ENCODE measurements at regions not wholly inside any gene's neighbourhood (a gene's known extent, or its start where the extent isn't known, plus 50 kb on each side); places are given as distances from the start of the nearest gene placed in this dataset.

DNA sequence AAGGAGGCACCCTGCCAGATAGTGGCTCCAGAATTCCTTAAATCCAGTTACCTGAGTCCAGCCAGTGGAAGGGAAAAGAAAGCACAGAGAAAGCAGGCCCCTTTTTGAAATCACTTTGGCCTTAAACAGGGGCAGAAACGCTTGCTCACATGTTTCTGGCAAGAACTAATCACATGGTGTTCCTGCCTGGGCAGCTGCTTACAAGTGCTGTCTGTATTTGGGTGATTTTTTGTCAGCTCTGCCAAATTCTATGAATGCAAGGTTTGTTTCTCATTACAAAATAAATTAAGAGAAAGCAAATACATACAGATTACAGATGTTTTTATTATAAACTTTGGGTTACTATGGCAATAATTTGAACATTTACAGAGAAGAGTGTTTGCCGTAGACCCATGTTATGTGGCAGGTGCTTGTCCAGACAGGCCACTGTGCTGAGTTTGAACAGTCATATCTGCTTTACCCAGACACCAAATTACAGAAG lies 1237.8 kb downstream of the SLITRK5 start:
- Histone ChIP-seq H3K4me1 (ENCODE audit: insufficient read depth, low read length) (no peaks in the 10 kb centered on the region), H3K27me3 (ENCODE audit: insufficient read depth, low read length) (no peaks in the 10 kb centered on the region), H3K27ac (ENCODE audit: low read length) (no peak overlapping the region), H3K36me3 (ENCODE audit: insufficient read depth, low read depth, low read length) (no peaks in the 10 kb centered on the region), H3K9me3 (ENCODE audit: insufficient read depth, low read depth, low read length) (peaks cover 2% of the 10 kb centered on the region; the same call in 1 of the 2 replicates), H3K9ac (ENCODE audit: low read depth, low read length) (no peak overlapping the region), H3K4me3 (ENCODE audit: low read length) (no peak overlapping the region)

GRCh38 chr13:88919970-88920628 lies 1248.9 kb downstream of the SLITRK5 start:
- Histone ChIP-seq H3K4me1 (ENCODE audit: insufficient read depth, low read length) (no peaks in the 10 kb centered on the region), H3K4me3 (ENCODE audit: low read length) (no peak overlapping the region), H3K9me3 (ENCODE audit: insufficient read depth, low read depth, low read length) (no peaks in the 10 kb centered on the region), H3K36me3 (ENCODE audit: insufficient read depth, low read depth, low read length) (no peaks in the 10 kb centered on the region), H3K27ac (ENCODE audit: low read length) (no peak overlapping the region), H3K27me3 (ENCODE audit: insufficient read depth, low read length) (no peaks in the 10 kb centered on the region), H3K9ac (ENCODE audit: low read depth, low read length) (no peak overlapping the region)

GRCh38 chr13:88925954-88926353 lies 1254.8 kb downstream of the SLITRK5 start:
- Histone ChIP-seq H3K27me3 (ENCODE audit: insufficient read depth, low read length) (no peaks in the 10 kb centered on the region), H3K9me3 (ENCODE audit: insufficient read depth, low read depth, low read length) (no peaks in the 10 kb centered on the region), H3K4me3 (ENCODE audit: low read length) (no peak overlapping the region), H3K9ac (ENCODE audit: low read depth, low read length) (no peak overlapping the region), H3K36me3 (ENCODE audit: insufficient read depth, low read depth, low read length) (no peaks in the 10 kb centered on the region), H3K27ac (ENCODE audit: low read length) (no peak overlapping the region), H3K4me1 (ENCODE audit: insufficient read depth, low read length) (no peaks in the 10 kb centered on the region)

- Histone ChIP-seq H3K27ac (ENCODE audit: low read length) (no peak overlapping the region), H3K27me3 (ENCODE audit: insufficient read depth, low read length) (no peaks in the 10 kb centered on the region), H3K4me3 (ENCODE audit: low read length) (no peak overlapping the region), H3K9me3 (ENCODE audit: insufficient read depth, low read depth, low read length) (no peaks in the 10 kb centered on the region), H3K9ac (ENCODE audit: low read depth, low read length) (no peak overlapping the region), H3K36me3 (ENCODE audit: insufficient read depth, low read depth, low read length) (no peaks in the 10 kb centered on the region), H3K4me1 (ENCODE audit: insufficient read depth, low read length) (no peaks in the 10 kb centered on the region)
Observed at GRCh38 chr13:88926890-88927502, 1255.8 kb downstream of the SLITRK5 start.

DNA sequence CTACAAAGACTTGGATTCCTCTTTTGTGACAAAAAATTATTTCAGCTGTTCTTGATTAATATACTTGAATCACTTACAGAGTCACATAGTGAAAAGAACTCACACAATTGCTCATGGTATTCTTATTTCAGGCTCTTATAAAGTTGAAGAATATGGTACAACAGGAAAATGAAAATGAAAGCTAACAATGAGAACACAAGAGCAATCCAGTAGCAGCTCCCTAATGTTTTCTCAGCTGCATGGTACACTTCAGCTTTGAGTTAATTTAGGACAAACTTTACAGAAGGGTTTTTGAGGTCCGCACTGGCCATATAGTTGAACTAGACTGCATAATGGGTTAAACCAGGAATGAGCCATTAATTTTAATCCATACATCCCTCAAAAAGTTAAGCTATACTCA lies 1261.8 kb downstream of the SLITRK5 start:
- no peaks in the 10 kb centered on the region for H3K36me3 ChIP-seq (ENCODE audit: insufficient read depth, low read depth, low read length)
- H3K27me3 ChIP-seq (ENCODE audit: insufficient read depth, low read length), result no peaks in the 10 kb centered on the region
- H3K4me3 ChIP-seq (ENCODE audit: low read length), result no peak overlapping the region
- H3K9ac ChIP-seq (ENCODE audit: low read depth, low read length), result no peak overlapping the region
- no peak overlapping the region for H3K27ac ChIP-seq (ENCODE audit: low read length)
- no peaks in the 10 kb centered on the region for H3K4me1 ChIP-seq (ENCODE audit: insufficient read depth, low read length)
- H3K9me3 ChIP-seq (ENCODE audit: insufficient read depth, low read depth, low read length), result no peaks in the 10 kb centered on the region

- Histone ChIP-seq H3K4me1 (ENCODE audit: insufficient read depth, low read length) (no peaks in the 10 kb centered on the region), H3K4me3 (ENCODE audit: low read length) (no peak overlapping the region), H3K9me3 (ENCODE audit: insufficient read depth, low read depth, low read length) (no peaks in the 10 kb centered on the region), H3K27me3 (ENCODE audit: insufficient read depth, low read length) (no peaks in the 10 kb centered on the region), H3K27ac (ENCODE audit: low read length) (no peak overlapping the region), H3K9ac (ENCODE audit: low read depth, low read length) (no peak overlapping the region), H3K36me3 (ENCODE audit: insufficient read depth, low read depth, low read length) (no peaks in the 10 kb centered on the region)
Observed at GRCh38 chr13:88937384-88937783, 1266.2 kb downstream of the SLITRK5 start.

DNA sequence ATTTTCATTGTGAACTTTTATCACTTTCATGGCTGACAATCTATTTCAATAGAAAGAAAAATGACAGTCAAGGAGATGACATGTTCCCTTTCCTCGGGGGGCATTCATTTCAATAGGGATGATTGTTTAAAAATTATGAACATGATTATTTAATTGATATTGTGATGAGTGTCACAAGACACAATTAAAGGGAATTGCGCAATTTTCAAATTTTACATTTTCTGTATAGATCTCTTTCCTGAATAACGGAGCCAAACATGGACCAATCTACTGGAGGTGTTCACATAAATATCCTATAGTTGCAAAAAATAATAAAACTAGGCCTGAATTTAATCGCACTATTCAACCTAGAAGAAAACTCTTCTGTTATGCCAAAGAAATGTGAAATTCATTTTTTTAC lies 1274.6 kb downstream of the SLITRK5 start:
- H3K27ac ChIP-seq (ENCODE audit: low read length), result no peak overlapping the region
- no peak overlapping the region for H3K9ac ChIP-seq (ENCODE audit: low read depth, low read length)
- no peaks in the 10 kb centered on the region for H3K36me3 ChIP-seq (ENCODE audit: insufficient read depth, low read depth, low read length)
- H3K9me3 ChIP-seq (ENCODE audit: insufficient read depth, low read depth, low read length), result no peaks in the 10 kb centered on the region
- no peaks in the 10 kb centered on the region for H3K4me1 ChIP-seq (ENCODE audit: insufficient read depth, low read length)
- H3K27me3 ChIP-seq (ENCODE audit: insufficient read depth, low read length), result no peaks in the 10 kb centered on the region
- H3K4me3 ChIP-seq (ENCODE audit: low read length), result no peak overlapping the region

- Histone ChIP-seq H3K9me3 (ENCODE audit: insufficient read depth, low read depth, low read length) (no peaks in the 10 kb centered on the region), H3K4me1 (ENCODE audit: insufficient read depth, low read length) (no peaks in the 10 kb centered on the region), H3K27me3 (ENCODE audit: insufficient read depth, low read length) (no peaks in the 10 kb centered on the region), H3K27ac (ENCODE audit: low read length) (no peak overlapping the region), H3K4me3 (ENCODE audit: low read length) (no peak overlapping the region), H3K9ac (ENCODE audit: low read depth, low read length) (no peak overlapping the region), H3K36me3 (ENCODE audit: insufficient read depth, low read depth, low read length) (no peaks in the 10 kb centered on the region)
Observed at GRCh38 chr13:88948501-88948900, 1277.3 kb downstream of the SLITRK5 start.

GRCh38 chr13:88958821-88959220 lies 1287.7 kb downstream of the SLITRK5 start:
- H3K4me1 ChIP-seq (ENCODE audit: insufficient read depth, low read length), result no peaks in the 10 kb centered on the region
- no peaks in the 10 kb centered on the region for H3K9me3 ChIP-seq (ENCODE audit: insufficient read depth, low read depth, low read length)
- H3K27me3 ChIP-seq (ENCODE audit: insufficient read depth, low read length), result no peaks in the 10 kb centered on the region
- H3K9ac ChIP-seq (ENCODE audit: low read depth, low read length), result no peak overlapping the region
- no peaks in the 10 kb centered on the region for H3K36me3 ChIP-seq (ENCODE audit: insufficient read depth, low read depth, low read length)
- no peak overlapping the region for H3K27ac ChIP-seq (ENCODE audit: low read length)
- no peak overlapping the region for H3K4me3 ChIP-seq (ENCODE audit: low read length)

- Histone ChIP-seq H3K9me3 (ENCODE audit: insufficient read depth, low read depth, low read length) (no peaks in the 10 kb centered on the region), H3K4me1 (ENCODE audit: insufficient read depth, low read length) (no peaks in the 10 kb centered on the region), H3K27ac (ENCODE audit: low read length) (no peak overlapping the region), H3K27me3 (ENCODE audit: insufficient read depth, low read length) (no peaks in the 10 kb centered on the region), H3K9ac (ENCODE audit: low read depth, low read length) (no peak overlapping the region), H3K36me3 (ENCODE audit: insufficient read depth, low read depth, low read length) (no peaks in the 10 kb centered on the region), H3K4me3 (ENCODE audit: low read length) (no peak overlapping the region)
Observed at GRCh38 chr13:88976466-88976865, 1305.3 kb downstream of the SLITRK5 start.

- no peaks in the 10 kb centered on the region for H3K27me3 ChIP-seq (ENCODE audit: insufficient read depth, low read length)
- H3K4me1 ChIP-seq (ENCODE audit: insufficient read depth, low read length), result no peaks in the 10 kb centered on the region
- H3K9me3 ChIP-seq (ENCODE audit: insufficient read depth, low read depth, low read length), result no peaks in the 10 kb centered on the region
- H3K36me3 ChIP-seq (ENCODE audit: insufficient read depth, low read depth, low read length), result no peaks in the 10 kb centered on the region
- no peak overlapping the region for H3K4me3 ChIP-seq (ENCODE audit: low read length)
- H3K27ac ChIP-seq (ENCODE audit: low read length), result no peak overlapping the region
- no peak overlapping the region for H3K9ac ChIP-seq (ENCODE audit: low read depth, low read length)
Observed at GRCh38 chr13:88978607-88979006, 1307.4 kb downstream of the SLITRK5 start.

DNA sequence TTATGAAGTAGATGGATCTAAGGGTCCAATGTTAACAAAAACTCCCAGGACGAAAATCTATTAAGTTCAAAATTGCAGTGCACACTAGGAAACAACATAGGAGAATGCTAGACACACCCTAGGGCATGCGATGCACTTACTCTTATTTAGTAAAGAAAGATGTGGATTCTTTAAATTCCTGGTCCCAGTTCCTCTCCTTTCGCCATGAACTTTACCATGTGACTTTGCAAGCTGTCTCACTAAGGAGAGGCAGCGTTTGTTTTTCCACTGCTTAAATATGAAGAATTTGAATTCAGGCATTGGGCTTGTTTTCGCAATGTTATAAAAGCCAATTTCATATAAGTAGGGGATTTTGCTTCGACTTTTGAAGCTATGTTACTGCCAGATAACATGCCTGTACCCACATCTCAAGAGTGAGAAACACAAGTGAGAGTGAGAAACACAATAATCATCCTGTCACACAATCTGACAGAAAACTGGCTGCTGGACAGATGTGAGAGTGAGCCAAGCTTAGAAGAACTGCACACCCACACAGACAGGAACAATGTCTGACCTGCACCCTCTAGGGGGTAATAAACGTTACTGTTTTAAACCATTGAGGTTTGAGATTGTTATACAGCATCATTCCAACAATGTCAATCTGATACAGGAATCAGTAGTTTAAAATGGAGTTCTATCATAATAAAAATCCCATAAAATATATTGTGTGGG lies 1308.4 kb downstream of the SLITRK5 start:
- H3K36me3 ChIP-seq (ENCODE audit: insufficient read depth, low read depth, low read length), result no peaks in the 10 kb centered on the region
- H3K27ac ChIP-seq (ENCODE audit: low read length), result no peak overlapping the region
- no peaks in the 10 kb centered on the region for H3K9me3 ChIP-seq (ENCODE audit: insufficient read depth, low read depth, low read length)
- H3K27me3 ChIP-seq (ENCODE audit: insufficient read depth, low read length), result no peaks in the 10 kb centered on the region
- no peaks in the 10 kb centered on the region for H3K4me1 ChIP-seq (ENCODE audit: insufficient read depth, low read length)
- no peak overlapping the region for H3K9ac ChIP-seq (ENCODE audit: low read depth, low read length)
- H3K4me3 ChIP-seq (ENCODE audit: low read length), result no peak overlapping the region
